ENCODE measurements at regions not wholly inside any gene's neighbourhood (a gene's known extent, or its start where the extent isn't known, plus 50 kb on each side); places are given as distances from the start of the nearest gene placed in this dataset.

- DNase-seq (ENCODE audit: low spot score) (no peak), ATAC-seq (no peak)
Observed at GRCh38 chr18:60445341-60445740, 72.8 kb upstream of the MC4R start.

DNA sequence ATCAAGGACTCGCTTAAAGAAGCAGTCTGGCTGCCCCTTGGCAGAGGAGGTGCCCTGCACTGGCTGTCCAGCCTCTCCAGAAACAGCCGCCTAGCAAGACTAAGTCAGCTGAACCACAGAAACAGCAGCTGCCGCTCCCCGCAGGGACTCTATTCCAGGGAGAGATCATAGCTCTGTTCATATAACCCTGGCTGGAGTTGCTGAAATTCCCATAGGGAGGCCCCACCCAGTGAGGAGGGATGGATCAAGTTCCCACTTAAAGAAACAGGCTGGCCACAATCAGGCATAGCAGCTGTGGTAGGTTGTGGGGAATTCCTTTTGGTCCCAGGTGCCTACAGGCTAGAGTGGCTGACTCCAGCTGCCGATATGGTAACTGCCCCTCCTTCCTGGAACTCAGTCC lies 74.2 kb upstream of the MC4R start:
- DNase-seq (ENCODE audit: low spot score) (no peak), ATAC-seq (no peak)

GRCh38 chr18:60448487-60449267 lies 76.1 kb upstream of the MC4R start:
- no peak for DNase-seq (ENCODE audit: low spot score)
- ATAC-seq, result no peak

GRCh38 chr18:60452421-60452820 lies 79.8 kb upstream of the MC4R start:
- no peak for DNase-seq (ENCODE audit: low spot score)
- no peak for ATAC-seq

- ATAC-seq (no peak), DNase-seq (ENCODE audit: low spot score) (no peak)
Observed at GRCh38 chr18:60466677-60467076, 94.1 kb upstream of the MC4R start.

DNA sequence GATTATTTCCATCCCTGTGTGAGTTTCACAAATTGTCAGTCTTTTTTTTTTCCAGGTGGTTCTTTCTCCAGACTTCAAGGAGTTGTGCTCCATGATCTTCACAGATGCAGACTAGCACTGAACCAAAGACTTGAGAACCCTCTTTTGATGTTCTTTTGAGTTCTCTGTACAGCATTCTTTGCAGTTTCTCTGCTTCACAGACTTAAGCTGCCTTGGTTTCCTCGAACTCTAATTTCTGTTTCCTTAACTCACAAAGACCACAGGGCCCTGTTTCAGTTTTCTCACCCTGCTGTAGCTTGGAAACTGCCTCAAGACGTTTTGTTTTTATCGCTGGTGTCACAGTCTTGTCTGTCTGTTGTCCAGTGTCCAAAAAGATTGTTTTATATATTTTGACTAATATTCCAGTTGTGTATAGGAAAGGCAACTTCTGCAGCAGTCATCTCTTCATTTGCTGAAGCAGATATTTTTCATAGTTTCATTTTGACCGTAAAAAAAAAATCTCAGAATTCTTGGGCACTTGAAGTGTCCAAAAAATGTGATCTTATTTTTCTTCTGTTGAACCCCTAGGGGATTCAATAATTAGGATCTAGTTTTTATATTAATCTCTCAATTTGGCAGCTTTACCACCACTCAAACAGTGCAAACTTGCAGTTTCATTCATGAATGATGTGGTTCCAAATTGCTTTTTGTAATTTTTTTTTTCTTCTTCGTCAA lies 97.0 kb upstream of the MC4R start:
- DNase-seq (ENCODE audit: low spot score) (no peak), ATAC-seq (no peak)

DNA sequence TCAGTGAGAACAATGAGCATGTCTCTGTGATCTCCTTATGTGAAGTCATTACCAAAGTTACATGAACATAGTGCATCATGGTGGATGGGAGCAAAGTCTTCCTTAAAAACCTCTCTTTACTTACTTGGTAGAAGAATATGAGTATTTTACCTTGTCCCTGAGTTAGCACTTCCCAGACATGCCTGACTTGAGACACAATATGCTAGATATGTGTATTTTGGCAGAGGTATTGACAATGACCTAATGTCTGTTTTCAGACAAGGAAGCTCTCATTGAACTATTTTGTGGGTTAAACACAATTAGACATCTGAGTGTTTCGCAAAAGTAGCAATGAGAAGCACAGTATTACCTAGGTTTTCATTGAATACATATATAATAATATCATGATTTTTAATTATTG lies 99.1 kb upstream of the MC4R start:
- no peak for DNase-seq (ENCODE audit: low spot score)
- no peak for ATAC-seq

- DNase-seq (ENCODE audit: low spot score), result no peak
- no peak for ATAC-seq
Observed at GRCh38 chr18:60485201-60485600, 112.6 kb upstream of the MC4R start.

GRCh38 chr18:60493066-60493465 lies 120.5 kb upstream of the MC4R start:
- ATAC-seq (no peak), DNase-seq (ENCODE audit: low spot score) (no peak)

GRCh38 chr18:60499675-60500074 lies 127.1 kb upstream of the MC4R start:
- no peak for ATAC-seq

GRCh38 chr18:60500960-60501359 lies 128.4 kb upstream of the MC4R start:
- ATAC-seq, result no peak
- DNase-seq (ENCODE audit: low spot score), result no peak

More at GRCh38 chr18:60499675-60500074, 127.1 kb upstream of the MC4R start:
- DNase-seq (ENCODE audit: low spot score), result no peak

DNA sequence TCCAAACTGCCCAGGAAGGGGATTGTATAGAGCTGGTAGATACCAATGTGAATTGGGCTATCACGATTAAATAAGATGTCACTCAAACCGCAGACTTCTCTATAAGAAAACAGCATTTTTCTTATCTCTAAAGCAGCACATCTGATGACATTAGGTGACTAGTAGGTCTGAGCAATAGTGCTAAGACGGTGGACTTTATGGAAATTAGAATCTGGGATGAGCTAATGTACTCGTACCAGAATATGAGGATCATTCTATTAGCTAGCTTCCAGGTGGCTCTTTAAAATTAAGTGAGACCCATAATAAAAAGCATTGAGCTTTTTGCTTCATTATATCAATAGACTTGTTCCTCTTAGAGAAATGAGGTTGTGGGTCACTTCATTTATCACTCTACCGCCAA lies 130.0 kb upstream of the MC4R start:
- DNase-seq (ENCODE audit: low spot score) (no peak), ATAC-seq (no peak)

DNA sequence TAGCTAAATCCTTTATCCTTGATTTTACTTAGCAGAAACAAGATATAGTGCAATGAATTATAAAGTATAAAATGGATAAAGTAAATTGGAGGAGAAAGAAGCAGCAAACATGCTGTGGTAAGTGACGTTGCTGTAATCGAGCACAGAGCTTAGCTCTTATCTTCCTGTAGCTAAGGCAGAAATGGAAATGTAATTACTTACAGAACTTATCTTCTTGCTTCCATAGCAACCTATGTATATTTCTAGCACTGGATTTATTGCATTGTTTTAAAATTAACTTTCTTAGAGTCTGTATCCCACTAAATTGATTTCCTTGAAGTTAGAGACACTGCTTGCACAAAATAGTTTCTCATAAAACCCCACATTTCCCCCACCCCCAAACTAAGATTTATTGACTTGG lies 130.6 kb upstream of the MC4R start:
- DNase-seq (ENCODE audit: low spot score) (no peak), ATAC-seq (no peak)

DNA sequence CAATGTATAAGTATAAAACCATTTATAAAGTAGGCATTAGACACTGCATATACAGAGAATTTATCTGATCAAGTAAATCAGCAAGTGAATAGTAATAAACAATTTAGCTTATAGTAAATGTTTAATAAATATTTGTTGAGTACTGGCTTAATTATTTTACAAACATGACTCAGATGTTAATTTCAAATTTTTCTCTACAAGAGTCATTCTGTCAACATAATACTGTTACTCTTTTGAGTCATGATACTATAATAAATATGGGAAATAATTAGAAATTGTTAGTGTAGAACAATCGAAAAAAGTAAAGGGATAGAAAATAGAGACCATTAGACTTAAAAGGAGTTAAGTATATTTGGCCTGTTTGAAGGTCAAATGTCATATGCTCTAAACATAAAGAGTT lies 133.6 kb upstream of the MC4R start:
- ATAC-seq (no peak), DNase-seq (ENCODE audit: low spot score) (no peak)

DNA sequence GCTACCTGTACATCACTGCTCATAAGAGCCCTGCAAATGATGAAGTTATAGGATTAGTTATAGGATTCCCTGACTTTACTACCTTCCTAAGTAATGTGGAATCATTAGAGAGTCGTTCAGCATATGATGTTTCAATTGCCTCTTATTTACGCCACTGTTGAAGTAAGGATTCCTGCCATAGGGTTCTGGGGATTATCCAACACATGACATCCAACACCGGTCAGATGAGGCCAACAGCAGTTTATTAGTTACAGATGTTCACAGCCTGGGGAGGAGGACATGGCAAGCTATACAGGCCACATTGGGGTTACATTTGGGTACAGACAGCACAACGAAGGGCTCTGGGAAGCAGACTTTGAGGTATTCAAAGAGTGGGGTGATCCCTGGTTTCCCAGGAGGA lies 134.1 kb upstream of the MC4R start:
- no peak for DNase-seq (ENCODE audit: low spot score)
- no peak for ATAC-seq

- ATAC-seq, result no peak
Observed at GRCh38 chr18:60508108-60508507, 135.5 kb upstream of the MC4R start.

GRCh38 chr18:60534538-60534937 lies 162.0 kb upstream of the MC4R start:
- ATAC-seq (no peak), DNase-seq (ENCODE audit: low spot score) (no peak)

More at GRCh38 chr18:60508108-60508507, 135.5 kb upstream of the MC4R start:
- DNase-seq (ENCODE audit: low spot score), result no peak

- ATAC-seq (no peak), DNase-seq (ENCODE audit: low spot score) (no peak)
Observed at GRCh38 chr18:60537074-60537473, 164.5 kb upstream of the MC4R start.

GRCh38 chr18:60538891-60539290 lies 166.3 kb upstream of the MC4R start:
- no peak for ATAC-seq

DNA sequence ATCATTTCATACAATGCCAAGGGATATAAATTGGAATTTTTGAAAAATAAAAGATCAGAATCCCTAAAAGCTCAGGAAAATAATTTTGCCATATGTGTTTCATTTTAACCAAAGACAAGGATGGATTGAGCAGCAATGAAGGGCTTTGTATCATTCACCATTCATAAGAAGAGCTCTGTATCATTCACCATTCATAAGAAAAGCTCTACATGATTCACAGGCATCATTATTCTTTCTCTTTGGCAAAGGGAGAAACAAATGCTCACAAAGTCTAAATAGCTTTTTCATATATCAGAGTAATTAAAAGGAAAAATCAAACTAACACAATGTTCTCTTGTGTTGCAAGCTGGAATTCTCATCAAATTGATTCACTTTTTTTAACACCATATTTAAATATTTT lies 169.1 kb upstream of the MC4R start:
- ATAC-seq (no peak), DNase-seq (ENCODE audit: low spot score) (no peak)

More at GRCh38 chr18:60538891-60539290, 166.3 kb upstream of the MC4R start:
- no peak for DNase-seq (ENCODE audit: low spot score)

DNA sequence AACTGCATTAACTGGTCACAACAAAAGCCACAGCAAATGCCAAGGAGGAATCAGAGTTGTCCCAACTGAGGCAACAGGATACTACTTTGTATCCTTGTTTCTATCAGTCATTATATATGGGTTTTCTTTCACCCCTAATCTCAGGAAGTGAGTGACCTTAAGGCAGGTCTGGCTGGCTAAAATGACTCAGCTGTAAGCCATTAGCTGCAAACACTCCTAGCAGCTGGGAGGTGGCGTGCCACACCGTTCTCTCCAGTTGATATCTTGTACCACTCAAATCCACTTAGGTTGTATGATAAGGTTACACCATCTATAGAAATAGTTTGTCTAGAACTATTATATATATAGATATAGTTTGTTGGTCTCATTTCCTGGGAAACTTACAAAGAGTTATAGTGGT lies 171.1 kb upstream of the MC4R start:
- ATAC-seq, result no peak
- DNase-seq (ENCODE audit: low spot score), result no peak

GRCh38 chr18:60549338-60549960 lies 176.9 kb upstream of the MC4R start:
- ATAC-seq, result peak; percentile 80
- no peak for DNase-seq (ENCODE audit: low spot score)
